ENCODE measurements at regions not wholly inside any gene's neighbourhood (a gene's known extent, or its start where the extent isn't known, plus 50 kb on each side); places are given as distances from the start of the nearest gene placed in this dataset.

- TF ChIP-seq, protein P1, sequence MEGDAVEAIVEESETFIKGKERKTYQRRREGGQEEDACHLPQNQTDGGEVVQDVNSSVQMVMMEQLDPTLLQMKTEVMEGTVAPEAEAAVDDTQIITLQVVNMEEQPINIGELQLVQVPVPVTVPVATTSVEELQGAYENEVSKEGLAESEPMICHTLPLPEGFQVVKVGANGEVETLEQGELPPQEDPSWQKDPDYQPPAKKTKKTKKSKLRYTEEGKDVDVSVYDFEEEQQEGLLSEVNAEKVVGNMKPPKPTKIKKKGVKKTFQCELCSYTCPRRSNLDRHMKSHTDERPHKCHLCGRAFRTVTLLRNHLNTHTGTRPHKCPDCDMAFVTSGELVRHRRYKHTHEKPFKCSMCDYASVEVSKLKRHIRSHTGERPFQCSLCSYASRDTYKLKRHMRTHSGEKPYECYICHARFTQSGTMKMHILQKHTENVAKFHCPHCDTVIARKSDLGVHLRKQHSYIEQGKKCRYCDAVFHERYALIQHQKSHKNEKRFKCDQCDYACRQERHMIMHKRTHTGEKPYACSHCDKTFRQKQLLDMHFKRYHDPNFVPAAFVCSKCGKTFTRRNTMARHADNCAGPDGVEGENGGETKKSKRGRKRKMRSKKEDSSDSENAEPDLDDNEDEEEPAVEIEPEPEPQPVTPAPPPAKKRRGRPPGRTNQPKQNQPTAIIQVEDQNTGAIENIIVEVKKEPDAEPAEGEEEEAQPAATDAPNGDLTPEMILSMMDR (IDR thresholded peaks at IDR 0.05): no peak
- TF ChIP-seq POLR2A (IDR thresholded peaks at IDR 0.05): no peak
Observed at GRCh38 chr9:14960881-14961280, 50.7 kb upstream of the FREM1 start.

Measured in testis (tissue), 2 donors.